Left cardiac atrium (tissue), 4 donors: ENCODE measurements at regions not wholly inside any gene's neighbourhood (a gene's known extent, or its start where the extent isn't known, plus 50 kb on each side); places are given as distances from the start of the nearest gene placed in this dataset.
"Not testable (repeated sequence)": the region's sequence is repeated elsewhere in the genome, so short reads cannot be mapped to it uniquely, and the experiment has no call there.

Experiments used
- ATAC-seq, 2 donors: fragments of 200-7000 bp; cut with Tn5 transposase; one replicate each; pipeline ENCODE4 v1.9.1; 2020; ENCODE audit warnings: mild to moderate bottlenecking in 2 of 2, moderate library complexity in 2 of 2
- DNase-seq: peaks from one replicate; pipeline ENCODE4 v3.0.0-alpha.2; 2020
- intact Hi-C, 2 donors: fragments of 100-400 bp; cut with DNase I; formaldehyde crosslinking; loops; one replicate each; pipeline versions ENCODE4 v1.14.1 to v1.15.1; 2022 to 2023
- donor health status: DM: no; HTN: yes; CAD: no.
- donor health status: DM: no; HTN: yes; CAD: no; lungs with severe emphysema.
- donor health status: DM: yes; HTN: yes; CAD: no.
- donor health status: Dilated cardiomyopathy.

DNA sequence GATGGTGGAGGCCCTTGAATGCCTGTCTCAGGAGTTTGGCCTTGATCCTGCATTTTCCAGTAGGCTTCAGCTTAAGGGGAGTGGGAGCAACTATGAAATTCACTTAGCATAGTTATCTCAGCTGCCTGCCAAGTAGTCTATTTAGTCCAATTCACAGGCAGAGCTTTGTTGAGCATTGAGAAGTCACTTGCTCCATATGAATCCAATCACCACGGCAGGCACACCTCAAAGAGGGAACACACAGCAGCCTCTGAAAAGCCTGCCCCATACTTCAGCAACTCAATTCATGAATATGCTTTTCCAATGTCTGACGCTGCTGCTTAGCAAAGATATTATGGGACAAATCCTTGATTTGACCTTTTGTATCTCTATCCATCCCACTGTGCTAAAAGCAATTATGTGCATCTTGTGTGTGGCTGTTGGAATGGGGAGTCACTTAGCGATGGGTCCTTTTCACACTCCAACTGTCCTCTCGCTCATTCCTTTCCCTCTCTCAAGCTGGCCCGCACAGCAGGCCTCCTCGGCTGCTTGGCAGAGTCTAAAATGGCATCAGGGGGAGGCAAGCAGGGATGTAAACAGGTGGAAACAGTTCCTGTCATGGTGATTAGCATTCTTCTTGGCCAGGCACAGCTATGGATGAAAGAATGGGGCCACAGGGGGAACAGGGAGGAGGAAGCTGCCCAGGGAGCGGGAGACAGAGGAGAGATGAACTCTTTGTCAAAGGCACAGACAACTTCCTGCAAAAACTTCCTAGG lies 56.0 kb upstream of the LRPPRC start:
- ATAC-seq (no peak), DNase-seq (no peak)
- intact Hi-C loops: no loop called here

DNA sequence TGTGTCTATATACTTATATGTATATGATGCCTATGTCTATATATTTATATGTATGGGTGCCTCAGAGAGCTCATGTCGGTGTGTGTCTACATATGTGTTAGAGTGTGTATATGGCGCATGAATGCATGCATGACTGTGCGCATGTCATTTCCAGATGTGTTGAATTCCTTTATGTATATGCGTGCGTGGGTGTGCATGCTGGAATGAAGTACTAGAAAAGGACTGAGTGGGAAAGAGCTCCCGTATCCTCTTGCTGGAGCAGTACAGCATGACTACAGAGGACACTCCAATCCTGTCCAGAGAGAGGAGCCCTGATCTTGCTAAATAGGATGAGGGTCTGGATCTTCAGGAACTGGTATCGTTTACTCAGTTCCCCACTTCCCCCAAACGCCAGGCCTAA lies 56.8 kb upstream of the LRPPRC start:
- ATAC-seq: no peak
- no peak for DNase-seq
- intact Hi-C loops: no loop called here

DNA sequence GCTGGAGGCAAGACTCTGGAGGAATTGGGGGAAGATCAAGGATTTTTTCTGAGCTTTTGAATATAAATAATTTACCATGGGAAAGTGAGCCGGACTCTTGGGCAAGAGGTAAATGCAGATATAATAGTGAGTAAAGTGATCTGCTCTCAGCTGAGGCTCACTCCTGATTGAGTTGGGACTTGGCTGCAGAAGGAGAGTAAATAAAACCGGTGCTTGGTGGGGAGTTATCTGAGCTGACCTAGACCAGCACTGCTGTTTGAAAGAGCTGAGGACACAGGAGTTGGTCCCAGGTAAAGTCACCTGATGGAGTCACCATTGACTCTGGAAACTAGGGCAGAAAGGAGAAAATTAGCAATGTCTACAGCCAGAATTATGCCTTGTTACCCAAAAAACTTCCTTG lies 57.3 kb upstream of the LRPPRC start:
- ATAC-seq: no peak
- intact Hi-C loops: no loop called here

DNA sequence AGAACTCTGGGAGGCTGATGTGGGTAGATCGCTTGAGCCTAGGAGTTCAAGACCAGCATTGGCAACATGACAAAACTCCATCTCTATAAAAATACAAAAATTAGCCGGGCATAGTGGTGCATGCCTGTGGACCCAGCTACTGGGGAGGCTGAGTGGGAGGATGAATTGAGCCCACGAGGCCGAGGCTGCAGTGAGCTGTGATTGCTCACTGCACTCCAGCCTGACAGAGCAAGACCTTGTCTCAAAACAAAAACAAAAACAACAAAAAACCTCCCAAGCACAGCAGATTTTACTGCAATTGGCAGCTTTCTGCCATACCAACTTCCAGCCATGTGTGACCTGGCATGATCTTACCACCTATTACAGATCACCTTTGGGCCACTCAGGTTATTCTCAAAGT lies 57.7 kb upstream of the LRPPRC start:
- ATAC-seq: no peak
- intact Hi-C loops: no loop called here

More for the DNA sequence above, 57.3 kb upstream of the LRPPRC start:
- no peak for DNase-seq

DNA sequence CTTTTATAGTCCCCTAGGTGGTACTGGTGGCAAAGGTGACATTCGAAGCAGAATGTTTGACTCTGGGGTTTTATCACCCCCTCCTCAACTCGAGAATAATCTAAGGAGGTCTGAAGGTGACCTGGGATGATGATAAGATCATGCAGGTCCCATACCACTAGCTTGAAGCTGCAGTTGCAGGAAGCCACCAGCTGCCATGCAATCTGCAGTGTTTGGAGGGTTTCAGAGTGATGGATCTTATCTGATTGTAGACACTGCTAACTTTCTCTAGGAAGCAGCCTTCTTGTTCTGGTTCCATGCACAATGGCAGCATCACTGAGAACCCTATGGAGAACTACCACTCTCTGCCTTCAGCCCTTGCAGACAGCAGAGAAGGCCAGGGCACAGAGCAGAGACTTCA lies 59.4 kb upstream of the LRPPRC start:
- ATAC-seq (no peak), DNase-seq (no peak)
- intact Hi-C loops: no loop called here

More for the DNA sequence above, 57.7 kb upstream of the LRPPRC start:
- DNase-seq: no peak

DNA sequence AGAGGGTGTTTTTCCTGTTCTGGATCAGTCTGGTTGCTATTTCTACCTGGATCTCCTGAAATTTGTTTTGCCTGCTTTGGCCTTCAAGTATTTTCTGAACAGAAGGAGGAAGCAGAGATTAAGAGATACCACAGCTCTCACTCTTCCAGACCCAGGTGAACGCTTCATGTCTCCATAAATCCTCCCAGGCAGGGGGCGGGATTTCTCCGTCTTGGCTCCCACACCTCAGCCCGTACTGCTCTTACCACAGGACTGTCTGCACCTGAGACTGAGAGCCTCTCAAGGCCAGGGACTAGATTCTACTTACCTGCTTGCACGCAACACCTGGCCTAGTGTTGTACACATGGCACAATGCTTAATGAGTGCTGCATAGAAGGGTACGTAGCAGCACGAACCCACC lies 59.9 kb upstream of the LRPPRC start:
- intact Hi-C loops: no loop called here
- ATAC-seq (no peak), DNase-seq (no peak)

DNA sequence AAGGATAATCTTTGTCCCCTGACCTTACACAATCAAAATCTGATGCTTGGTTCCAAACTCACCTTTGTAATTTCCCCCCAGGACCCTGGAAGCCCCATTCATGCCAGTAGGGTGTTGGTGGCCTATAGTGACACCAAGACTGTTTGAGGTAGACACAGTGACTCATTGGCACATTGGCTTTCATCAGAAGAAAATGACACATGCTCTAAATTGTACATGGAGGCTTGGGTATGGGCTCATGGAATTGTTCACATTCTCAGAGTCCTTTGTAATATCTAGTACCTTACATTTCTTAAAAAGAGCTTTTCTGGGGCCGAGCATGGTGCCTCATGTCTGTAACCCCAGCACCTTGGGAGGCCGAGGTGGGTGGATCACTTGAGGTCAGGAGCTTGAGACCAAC lies 61.2 kb upstream of the LRPPRC start:
- ATAC-seq: no peak
- no peak for DNase-seq
- intact Hi-C loops: no loop called here

DNA sequence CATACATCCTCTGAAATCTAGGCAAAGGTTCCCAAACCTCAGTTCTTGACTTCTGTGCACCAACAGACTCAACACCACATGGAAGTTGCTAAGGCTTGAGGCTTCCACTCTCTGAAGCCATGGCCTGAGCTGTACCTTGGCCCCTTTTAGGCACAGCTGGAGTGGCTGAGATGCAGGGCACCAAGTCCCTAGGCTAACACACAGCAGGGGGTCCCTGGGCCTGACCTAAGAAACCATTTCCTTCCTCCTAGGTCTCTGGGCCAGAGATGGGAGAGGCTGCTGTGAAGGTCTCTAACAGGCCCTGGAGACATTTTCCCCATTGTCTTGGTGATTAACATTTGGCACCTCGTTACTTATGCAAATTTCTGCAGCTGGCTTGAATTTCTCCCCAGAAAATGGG lies 64.5 kb upstream of the LRPPRC start:
- DNase-seq, intact Hi-C loops, ATAC-seq: not testable (repeated sequence)

DNA sequence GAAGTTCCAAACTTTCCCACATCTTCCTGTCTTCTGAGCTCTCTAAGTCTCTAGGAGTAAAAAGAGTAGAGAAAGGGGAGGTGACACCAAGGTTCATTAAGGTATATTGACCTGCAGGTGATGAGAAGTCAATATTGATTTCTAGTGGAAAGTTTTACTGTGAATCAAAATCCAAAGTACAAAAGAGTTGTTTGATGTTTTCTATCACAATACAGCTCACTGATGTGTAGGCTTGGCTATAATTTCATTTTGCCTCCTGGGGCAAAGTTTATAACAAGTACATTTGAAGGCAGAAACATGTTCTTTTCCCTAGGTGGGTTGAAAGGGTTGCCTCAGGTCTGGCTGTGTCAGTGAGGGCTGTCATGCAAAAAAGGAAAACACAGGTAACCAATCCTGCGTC lies 65.2 kb upstream of the LRPPRC start:
- ATAC-seq (no peak), DNase-seq (no peak)
- intact Hi-C loops: no loop called here

DNA sequence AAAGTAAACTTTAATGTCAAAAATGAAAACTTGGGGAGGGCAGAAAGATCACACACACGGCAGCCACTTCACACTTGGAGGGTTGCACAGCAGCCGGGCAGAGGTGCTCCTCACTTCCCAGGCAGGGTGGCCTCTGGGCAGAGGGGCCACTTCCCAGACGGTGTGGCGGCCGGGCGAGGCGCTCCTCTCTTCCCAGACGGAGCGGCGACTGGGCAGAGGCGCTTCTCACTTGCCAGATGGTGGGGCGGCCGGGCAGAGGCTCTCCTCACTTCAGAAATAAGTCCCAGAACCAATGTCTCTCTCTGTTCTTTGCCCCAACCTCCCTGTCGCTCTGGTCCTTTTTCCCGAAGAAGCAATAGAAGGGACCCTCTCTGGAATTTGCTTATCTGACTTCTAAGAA lies 65.7 kb upstream of the LRPPRC start:
- ATAC-seq: no peak
- intact Hi-C loops: no loop called here

DNA sequence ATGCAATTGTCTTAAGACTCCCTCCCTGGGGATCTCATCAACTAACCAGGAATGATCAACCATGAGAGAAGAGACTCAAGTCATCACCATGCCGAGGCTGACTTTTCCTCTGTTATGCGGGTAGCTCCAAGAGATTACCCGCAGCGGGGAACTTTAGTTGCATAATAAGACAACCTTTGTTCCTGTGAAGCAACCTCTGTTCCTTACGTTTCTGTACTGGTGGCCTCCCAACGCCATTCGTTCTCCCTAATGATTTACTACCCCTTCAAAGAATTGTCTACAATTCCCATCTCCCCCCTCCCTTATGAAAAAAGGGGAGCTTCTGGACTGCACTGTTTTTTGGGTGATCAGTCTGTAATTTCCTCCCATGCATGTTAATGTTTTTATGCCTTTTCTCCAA lies 66.1 kb upstream of the LRPPRC start:
- intact Hi-C loops: no loop called here
- DNase-seq (no peak), ATAC-seq (no peak)

More for the DNA sequence above, 65.7 kb upstream of the LRPPRC start:
- DNase-seq: no peak

DNA sequence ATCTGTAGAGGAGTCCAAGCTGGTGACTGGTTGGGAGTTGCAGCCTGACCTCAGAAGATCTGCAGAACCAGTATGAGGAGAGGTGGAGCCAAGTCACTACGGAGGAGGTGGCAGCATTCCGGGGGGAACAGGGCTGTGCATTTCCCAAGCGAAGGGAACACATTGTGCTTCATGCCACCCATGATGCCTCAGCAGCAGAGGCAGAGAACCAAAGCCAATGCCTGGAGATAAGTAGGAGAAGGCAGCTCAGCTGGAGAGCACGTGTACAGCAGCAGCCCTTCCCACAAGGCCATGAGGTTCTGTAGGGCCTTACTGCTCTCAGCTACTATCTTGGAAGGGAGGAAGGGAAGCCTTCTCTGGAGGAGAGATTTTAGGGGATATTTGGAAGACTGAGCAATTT lies 67.2 kb upstream of the LRPPRC start:
- DNase-seq (no peak), ATAC-seq (peak in 1 of 2 donors; percentile 19)
- intact Hi-C loops: no loop called here

DNA sequence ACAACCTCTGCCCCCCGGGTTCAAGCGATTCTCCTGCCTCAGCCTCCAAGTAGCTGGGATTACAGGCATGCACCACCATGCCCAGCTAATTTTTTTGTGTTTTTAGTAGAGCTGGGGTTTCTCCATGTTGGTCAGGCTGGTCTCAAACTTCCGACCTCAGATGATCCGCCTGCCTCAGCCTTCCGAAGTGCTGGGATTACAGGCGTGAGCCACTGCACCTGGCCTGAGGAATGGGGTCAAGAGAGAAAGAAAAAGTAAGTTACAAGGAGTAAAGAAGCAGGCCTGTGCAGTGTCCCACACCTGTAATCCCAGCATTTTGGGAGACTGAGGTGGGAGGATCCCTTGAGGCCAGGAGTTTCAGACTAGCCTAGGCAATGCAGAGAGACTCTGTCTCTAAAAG lies 68.5 kb upstream of the LRPPRC start:
- ATAC-seq, DNase-seq, intact Hi-C loops: not testable (repeated sequence)

DNA sequence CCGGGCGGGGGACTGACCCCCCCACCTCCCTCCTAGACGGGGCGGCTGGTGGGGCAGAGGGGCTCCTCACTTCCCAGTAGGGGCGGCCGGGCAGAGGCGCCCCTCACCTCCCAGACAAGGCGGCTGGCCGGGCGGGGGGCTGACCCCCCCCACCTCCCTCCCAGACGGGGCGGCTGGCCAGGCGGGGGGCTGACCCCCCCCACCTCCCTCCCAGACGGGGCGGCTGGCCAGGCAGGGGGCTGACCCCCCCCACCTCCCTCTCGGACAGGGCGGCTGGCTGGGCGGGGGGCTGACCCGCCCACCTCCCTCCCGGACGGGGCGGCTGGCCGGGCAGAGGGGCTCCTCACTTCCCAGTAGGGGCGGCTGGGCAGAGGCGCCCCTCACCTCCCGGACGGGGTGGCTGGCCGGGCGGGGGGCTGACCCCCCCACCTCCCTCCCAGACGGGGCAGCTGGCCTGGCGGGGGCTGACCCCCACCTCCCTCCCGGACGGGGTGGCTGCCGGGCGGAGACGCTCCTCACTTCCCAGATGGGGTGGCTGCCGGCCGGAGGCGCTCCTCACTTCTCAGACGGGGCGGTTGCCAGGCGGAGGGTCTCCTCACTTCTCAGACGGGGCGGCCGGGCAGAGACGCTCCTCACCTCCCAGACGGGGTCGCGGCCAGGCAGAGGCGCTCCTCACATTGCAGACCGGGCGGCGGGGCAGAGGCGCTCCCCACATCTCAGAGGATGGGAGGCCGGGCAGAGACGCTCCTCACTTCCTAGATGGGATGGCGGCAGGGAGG lies 71.4 kb upstream of the LRPPRC start:
- ATAC-seq, DNase-seq, intact Hi-C loops: not testable (repeated sequence)

DNA sequence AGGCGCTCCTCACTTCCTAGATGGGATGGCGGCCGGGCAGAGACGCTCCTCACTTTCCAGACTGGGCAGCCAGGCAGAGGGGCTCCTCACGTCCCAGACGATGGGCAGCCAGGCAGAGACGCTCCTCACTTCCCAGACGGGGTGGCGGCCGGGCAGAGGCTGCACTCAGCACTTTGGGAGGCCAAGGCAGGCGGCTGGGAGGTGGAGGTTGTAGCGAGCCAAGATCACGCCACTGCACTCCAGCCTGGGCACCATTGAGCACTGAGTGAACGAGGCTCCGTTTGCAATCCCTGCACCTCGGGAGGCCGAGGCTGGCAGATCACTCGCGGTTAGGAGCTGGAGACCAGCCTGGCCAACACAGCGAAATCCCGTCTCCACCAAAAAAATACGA lies 72.0 kb upstream of the LRPPRC start:
- DNase-seq, intact Hi-C loops, ATAC-seq: not testable (repeated sequence)

DNA sequence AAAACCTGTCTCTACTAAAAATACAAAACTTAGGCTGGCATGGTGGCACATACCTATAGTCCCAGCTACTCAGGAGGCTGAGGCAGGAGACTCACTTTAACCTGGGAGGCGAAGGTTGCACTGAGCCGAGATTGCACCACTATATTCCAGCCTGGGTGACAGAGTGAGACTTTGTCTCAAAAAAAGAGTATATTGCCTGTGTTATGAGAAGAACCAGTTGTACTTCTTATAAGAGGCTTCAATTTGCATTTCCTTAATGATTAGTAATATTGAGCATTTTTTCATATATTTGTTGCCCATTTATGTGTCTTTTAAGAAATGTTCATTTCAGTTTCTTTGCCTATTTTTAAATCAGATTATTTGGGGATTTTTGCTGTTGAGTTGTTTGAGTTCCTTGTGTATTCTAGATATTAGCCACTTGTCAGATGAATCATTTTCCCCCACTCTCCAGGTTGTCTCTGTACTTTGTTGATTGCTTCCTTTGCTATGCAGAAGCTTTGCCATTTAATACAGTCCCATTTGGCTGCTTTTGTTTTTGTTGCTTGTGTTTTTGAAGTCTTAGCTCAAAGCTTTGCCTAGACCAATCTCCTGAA lies 75.8 kb upstream of the LRPPRC start:
- ATAC-seq: no peak
- intact Hi-C loops: no loop called here
- no peak for DNase-seq

DNA sequence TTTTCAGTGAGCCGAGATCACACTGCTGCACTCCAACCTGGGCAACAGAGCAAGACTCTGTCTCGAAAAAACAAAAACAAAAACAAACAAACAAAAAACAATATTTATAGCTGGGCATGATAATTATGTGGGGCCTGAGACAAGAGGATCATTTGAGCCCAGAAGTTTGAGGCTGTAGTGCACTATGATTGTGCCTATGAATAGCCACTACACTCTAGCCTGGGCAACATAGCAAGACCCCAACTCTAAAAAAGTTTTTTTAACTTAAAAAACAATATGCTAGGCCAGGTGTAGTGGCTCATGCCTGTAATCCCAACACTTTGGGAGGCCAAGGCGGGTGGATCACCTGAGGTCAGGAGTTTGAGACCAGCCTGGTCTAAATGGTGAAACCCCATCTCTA lies 77.9 kb upstream of the LRPPRC start:
- DNase-seq, intact Hi-C loops, ATAC-seq: not testable (repeated sequence)

DNA sequence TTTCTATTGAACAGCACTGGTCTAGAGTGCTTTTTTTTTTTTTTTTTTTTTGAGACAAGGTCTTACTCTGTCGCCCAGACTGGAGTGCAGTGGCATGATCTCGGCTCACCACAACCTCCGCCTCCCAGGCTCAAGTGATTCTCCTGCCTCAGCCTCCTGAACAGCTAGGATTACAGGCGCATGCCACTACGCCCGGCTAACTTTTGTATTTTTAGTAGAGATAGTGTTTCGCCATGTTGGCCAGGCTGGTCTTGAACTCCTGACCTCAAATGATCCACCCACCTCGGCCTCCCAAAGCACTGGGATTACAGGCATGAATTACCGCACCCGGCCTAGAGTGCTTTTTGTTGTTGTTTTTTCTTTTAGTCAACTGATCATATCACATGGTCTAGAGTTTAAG lies 79.0 kb upstream of the LRPPRC start:
- intact Hi-C loops, ATAC-seq, DNase-seq: not testable (repeated sequence)

DNA sequence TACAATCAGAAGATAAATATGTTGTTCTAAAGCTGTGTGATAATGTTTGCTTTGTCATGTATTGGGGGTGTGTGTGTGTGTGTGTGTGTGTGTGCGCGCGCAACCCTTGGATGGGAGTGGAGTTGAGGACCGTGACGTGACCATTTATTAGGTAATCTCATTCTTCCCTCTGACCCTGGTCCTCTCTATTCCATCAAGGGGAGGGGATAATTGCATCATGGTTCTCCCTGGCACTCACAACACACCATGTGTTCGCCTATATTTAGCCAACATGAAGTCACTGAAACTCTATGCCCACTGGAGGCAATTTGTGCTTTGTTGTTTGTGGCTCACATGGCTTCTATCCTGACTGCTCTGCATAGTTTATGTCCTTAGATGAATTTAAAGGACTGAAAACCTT lies 79.8 kb upstream of the LRPPRC start:
- intact Hi-C loops: no loop called here
- ATAC-seq: peak; percentile 68 to 96
- DNase-seq: no peak

DNA sequence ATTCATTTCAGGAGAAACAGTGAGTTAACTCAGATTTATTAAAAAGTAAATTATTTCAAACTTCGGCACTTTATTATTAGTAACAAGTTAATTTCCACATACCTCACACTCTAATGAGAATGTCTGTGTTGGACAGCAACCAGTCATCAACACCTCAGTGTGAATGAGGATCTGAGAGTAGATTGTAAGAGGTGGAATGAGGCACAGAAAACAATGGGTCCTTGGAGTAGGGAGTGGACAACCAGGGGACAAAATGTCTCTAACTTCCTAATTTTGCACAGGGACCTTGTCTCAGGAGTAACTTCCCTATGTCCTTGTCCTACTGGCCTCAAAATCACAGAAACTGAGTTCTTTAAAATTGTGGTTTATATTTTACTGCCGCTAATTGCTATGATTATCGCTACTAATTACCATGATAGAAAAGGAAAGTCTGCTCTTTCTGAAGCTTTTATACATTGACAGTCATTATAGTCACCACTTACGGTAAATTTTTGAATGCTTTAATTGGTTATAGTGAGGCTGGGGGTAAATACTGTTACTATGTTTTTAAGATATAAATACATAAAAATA lies 82.2 kb upstream of the LRPPRC start:
- no peak for DNase-seq
- no peak for ATAC-seq
- intact Hi-C loops: no loop called here
